ENCODE measurements at regions not wholly inside any gene's neighbourhood (a gene's known extent, or its start where the extent isn't known, plus 50 kb on each side); places are given as distances from the start of the nearest gene placed in this dataset.
"Not testable (repeated sequence)": the region's sequence is repeated elsewhere in the genome, so short reads cannot be mapped to it uniquely, and the experiment has no call there.

GRCh38 chr19:32038021-32038920 lies 307.1 kb upstream of the ZNF507 start:
- DNase-seq (ENCODE audit: low spot score) = no peak

- DNase-seq (ENCODE audit: low spot score) = no peak
These were observed 306.4 kb upstream of the ZNF507 start for GRCh38 chr19:32038961-32039360.

DNA sequence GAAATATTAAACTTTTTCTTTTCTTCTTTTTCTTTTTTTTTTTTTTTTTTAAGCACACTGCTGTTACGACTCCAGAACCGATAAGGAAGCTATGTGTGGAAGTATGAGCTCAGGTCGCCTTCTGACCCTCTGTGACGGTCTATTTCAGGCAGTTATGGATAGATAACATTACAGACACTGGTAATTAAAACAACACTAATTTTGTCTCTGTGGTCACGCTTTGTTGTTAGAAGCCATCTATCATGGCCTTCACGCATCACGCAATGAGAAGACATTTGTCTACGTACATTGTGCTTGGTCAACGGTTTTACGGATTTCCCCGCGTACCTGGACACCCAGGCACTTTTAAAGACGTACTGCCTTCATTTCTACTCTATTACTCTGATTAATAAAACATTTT lies 306.0 kb upstream of the ZNF507 start:
- DNase-seq (ENCODE audit: low spot score) = no peak

DNA sequence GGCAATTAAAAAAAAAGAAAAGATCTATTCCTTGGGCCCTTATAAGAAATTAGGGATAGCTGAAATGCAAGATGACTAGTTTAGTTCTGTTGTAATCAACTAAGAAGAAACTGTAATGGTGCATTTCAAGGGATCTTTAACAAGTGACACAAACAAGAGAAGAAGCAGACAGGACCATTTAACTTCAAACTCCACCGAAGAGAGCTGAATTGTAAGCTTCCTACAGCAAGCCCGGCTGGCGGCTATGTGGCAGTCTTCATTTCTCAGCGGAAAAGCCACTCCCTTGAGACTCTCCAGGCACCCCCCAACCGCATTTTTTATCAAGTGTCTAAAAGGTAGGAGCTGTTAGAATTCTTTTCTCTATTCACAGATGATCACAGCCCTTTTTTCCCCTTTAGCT lies 305.2 kb upstream of the ZNF507 start:
- DNase-seq (ENCODE audit: low spot score) = no peak

GRCh38 chr19:32041681-32042292 lies 303.6 kb upstream of the ZNF507 start:
- DNase-seq (ENCODE audit: low spot score) = peak; percentile 29

DNA sequence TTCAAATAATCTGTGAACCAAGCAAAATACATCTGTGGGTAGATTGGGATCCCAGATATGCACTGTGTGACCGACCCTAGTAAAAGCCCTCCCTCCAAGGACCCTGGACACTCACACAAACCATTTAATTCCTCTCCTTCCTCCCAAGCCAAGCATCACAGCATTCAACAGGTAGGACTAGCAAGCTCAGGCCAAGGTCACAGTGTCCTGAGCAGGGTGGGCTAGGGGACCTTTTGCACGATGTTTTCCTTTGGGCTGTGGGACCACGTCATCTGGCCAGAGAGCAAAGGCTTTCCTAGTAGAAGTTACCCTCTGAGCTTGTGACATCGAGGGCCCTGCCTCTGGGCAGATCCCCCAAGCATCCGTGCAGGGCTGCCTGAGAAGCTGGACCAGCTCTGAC lies 297.6 kb upstream of the ZNF507 start:
- DNase-seq (ENCODE audit: low spot score) = no peak

GRCh38 chr19:32053376-32053775 lies 292.0 kb upstream of the ZNF507 start:
- no peak for DNase-seq (ENCODE audit: low spot score)

DNA sequence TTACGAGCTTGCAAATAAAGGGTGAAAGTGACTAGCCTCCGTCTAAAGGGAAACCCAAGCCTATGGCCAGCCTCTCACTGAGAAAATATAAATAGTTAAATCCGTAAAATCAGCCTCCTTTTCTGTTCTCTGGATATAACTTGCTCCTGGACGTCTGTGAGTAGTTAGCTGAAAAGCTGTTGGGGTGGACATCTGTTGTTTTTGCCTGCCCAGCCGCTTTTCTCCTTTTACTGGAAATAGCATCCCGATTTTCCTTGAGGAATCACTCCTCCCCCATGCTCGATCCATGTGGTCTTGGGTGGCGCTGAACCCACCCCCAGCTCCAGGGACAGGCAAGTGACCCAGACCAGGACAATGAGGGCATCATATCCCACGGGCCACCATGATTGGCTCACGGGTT lies 291.5 kb upstream of the ZNF507 start:
- no peak for DNase-seq (ENCODE audit: low spot score)

GRCh38 chr19:32058131-32058530 lies 287.3 kb upstream of the ZNF507 start:
- no peak for DNase-seq (ENCODE audit: low spot score)

GRCh38 chr19:32061315-32061714 lies 284.1 kb upstream of the ZNF507 start:
- DNase-seq (ENCODE audit: low spot score) = no peak

DNA sequence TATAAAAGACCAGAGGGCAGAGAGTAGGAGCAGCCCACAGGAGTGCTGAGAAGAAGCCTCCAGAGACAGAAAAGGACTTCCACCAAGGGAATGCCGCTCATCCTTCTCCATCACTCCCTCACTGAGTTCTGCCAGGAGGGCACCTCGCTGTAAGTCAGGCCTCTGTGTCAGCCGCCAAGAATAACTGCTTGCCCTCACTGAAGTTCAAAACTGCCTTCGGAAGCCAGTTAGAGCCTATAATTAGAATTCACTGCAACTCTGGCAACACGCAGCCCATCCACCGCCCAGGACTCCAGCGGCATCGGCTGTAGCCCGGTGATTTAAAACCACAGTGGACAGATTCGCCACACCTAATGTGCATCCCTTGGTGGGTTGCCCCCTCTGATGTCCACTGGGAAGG lies 281.8 kb upstream of the ZNF507 start:
- DNase-seq (ENCODE audit: low spot score) = no peak

GRCh38 chr19:32066056-32066455 lies 279.4 kb upstream of the ZNF507 start:
- DNase-seq (ENCODE audit: low spot score) = no peak

DNA sequence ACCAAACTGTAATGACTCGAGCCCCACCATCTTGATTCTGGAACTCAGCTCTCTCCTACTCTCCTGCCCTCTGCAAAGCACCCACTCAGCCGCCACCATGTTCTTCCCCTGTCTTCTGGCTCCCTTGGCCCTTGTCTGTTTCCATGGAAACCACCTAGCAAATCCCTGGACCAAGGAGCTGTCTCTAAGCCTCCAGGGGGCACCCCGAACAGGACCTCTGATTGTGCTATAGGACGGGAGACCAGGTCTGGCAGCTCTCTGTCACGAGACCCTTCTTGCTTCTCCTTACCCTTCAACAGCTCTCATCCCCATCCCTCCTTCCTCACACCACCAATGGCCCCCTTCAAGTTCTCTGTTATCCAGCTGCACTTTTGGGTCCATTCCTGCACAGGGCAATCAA lies 277.7 kb upstream of the ZNF507 start:
- DNase-seq (ENCODE audit: low spot score) = no peak

DNA sequence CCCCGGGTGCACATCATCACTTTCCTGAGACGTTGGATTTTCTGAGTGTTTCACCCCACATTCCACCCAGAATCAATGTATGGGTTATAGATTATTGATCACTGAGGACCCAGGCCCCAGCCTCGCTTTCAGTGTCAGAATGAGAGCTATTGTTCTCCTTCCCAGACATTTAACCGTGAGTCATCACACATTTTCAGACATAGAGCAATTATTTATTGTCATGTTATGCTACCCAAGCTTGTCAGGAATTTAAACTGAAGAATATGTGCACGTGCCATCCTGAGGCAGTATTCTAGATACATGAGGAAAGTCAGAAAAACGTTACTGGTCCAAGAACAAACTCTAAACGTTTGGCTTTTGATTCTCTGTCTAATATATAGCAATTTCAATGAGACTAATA lies 276.6 kb upstream of the ZNF507 start:
- no peak for DNase-seq (ENCODE audit: low spot score)

GRCh38 chr19:32070101-32070500 lies 275.3 kb upstream of the ZNF507 start:
- no peak for DNase-seq (ENCODE audit: low spot score)

DNA sequence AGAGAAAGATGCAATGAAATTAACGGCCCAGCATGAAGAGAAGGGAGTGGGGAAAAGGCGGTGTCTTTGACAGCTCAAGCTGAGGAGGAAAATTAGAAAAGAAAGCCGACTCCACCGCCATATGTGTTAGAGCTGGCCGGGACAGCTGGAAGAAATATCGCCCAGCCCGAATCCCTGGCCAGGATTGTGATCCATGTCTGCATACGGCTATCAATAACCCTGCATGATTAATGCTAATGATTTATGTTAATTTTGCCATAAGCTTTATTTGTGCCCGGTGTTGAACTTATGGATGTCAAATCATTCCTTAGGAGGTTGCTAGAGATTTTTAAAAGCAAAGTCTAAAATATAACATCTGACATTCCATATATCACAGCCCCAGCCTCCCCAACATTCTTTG lies 263.4 kb upstream of the ZNF507 start:
- DNase-seq (ENCODE audit: low spot score) = no peak

GRCh38 chr19:32084756-32085363 lies 260.6 kb upstream of the ZNF507 start:
- not testable (repeated sequence) for DNase-seq (ENCODE audit: low spot score)

- DNase-seq (ENCODE audit: low spot score) = no peak
These were observed 254.2 kb upstream of the ZNF507 start for GRCh38 chr19:32091241-32091640.

GRCh38 chr19:32097011-32097410 lies 248.4 kb upstream of the ZNF507 start:
- no peak for DNase-seq (ENCODE audit: low spot score)

- no peak for DNase-seq (ENCODE audit: low spot score)
These were observed 247.8 kb upstream of the ZNF507 start for GRCh38 chr19:32097620-32098019.

DNA sequence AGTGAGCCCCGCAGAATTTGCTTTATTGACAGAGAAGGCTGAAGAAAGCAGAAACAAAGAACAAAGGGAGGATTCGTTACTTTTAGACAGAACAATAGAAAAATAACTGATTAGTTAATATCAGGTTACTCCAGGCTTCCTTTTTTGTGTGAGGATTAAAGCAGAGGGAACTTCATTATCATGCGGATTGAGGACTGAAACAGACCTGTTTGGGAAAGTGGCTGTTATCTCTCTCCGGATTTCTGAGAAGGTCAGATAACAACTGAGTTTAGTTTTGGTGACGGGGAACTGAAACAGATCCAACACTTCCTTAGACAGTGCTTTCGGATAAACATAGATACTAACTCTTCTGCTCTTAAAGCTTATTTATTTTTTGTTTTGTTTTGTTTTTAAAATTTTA lies 246.4 kb upstream of the ZNF507 start:
- DNase-seq (ENCODE audit: low spot score) = no peak

GRCh38 chr19:32101206-32101605 lies 244.2 kb upstream of the ZNF507 start:
- DNase-seq (ENCODE audit: low spot score) = no peak

GRCh38 chr19:32103541-32103940 lies 241.9 kb upstream of the ZNF507 start:
- no peak for DNase-seq (ENCODE audit: low spot score)
